K562 (cell line): ENCODE measurements at regions not wholly inside any gene's neighbourhood (a gene's known extent, or its start where the extent isn't known, plus 50 kb on each side); places are given as distances from the start of the nearest gene placed in this dataset.

Experiments used
- BRF1 ChIP-seq: IDR thresholded peaks from 3 replicates; pipeline ENCODE4 v1.6.1; 2011; ENCODE audit warnings: borderline replicate concordance, mild to moderate bottlenecking; ENCODE audit not compliant: insufficient read length; ENCODE audit errors: extremely low read depth
- CBX3 ChIP-seq, 2 experiments: IDR thresholded peaks; 1 replicate in 1 of 2; 2 replicates in 1 of 2; pipeline ENCODE4 v1.6.1; 2012; ENCODE audit warnings: inconsistent platforms in 2 of 2, low read length in 2 of 2, borderline replicate concordance in 1 of 2, control low read depth in 1 of 2
- CREBBP ChIP-seq: IDR thresholded peaks from one replicate; pipeline ENCODE4 v1.6.1; 2012; ENCODE audit warnings: low read depth, mild to moderate bottlenecking, control low read depth, inconsistent platforms, low read length
- CUX1 ChIP-seq: fragments of 200-800 bp; sonication (Bioruptor generic); IDR thresholded peaks from 2 replicates; pipeline ENCODE4 v1.6.1; 2016; ENCODE audit warnings: missing genetic modification characterization, missing compliant biosample characterization
- GABPB1 ChIP-seq: sonication (generic); formaldehyde crosslinking; IDR thresholded peaks from 2 replicates; pipeline ENCODE4 v1.8.0; 2022; ENCODE audit warnings: mild to moderate bottlenecking, missing genetic modification reagents
- KDM5B ChIP-seq: fragments of 200-600 bp; sonication (generic); IDR thresholded peaks from 2 replicates; pipeline ENCODE4 v1.6.1; 2012; ENCODE audit warnings: low read depth, mild to moderate bottlenecking, moderate library complexity, low read length, control low read depth, inconsistent platforms; ENCODE audit not compliant: insufficient replicate concordance
- KLF1 ChIP-seq: fragments of 450-650 bp; IDR thresholded peaks from 2 replicates; pipeline ENCODE4 v1.6.1; 2016; ENCODE audit warnings: missing genetic modification characterization, missing compliant biosample characterization
- TSHZ1 ChIP-seq: fragments of 250-450 bp; sonication (Bioruptor Pico); IDR thresholded peaks from 2 replicates; pipeline ENCODE4 v1.4.0; 2020; ENCODE audit warnings: mild to moderate bottlenecking, moderate library complexity
- ZNF347 ChIP-seq: fragments of 450-650 bp; formaldehyde crosslinking; IDR thresholded peaks from 2 replicates; pipeline ENCODE4 v1.4.0; 2020; ENCODE audit warnings: low read depth, mild to moderate bottlenecking, moderate library complexity

GRCh38 chr1:25026304-25026703 lies 96.2 kb upstream of the RUNX3 start (continued):
- no peak for TF ChIP-seq TSHZ1 (CRISPR knock-in tag)
- no peak for TF ChIP-seq CREBBP
- no peak for TF ChIP-seq KLF1 (tag)
- no peak for TF ChIP-seq GABPB1
- TF ChIP-seq CUX1 (CRISPR knock-in tag), result no peak
- no peak for TF ChIP-seq KDM5B
- no peak for TF ChIP-seq CBX3 (IDR thresholded peaks at IDR 0.05; ENCODE audit: borderline replicate concordance in 1 of 2, low read length in 2 of 2)
- TF ChIP-seq BRF1, result no peak
- no peak for TF ChIP-seq ZNF347 (CRISPR knock-in tag)
